ENCODE measurements at regions not wholly inside any gene's neighbourhood (a gene's known extent, or its start where the extent isn't known, plus 50 kb on each side); places are given as distances from the start of the nearest gene placed in this dataset.

DNA sequence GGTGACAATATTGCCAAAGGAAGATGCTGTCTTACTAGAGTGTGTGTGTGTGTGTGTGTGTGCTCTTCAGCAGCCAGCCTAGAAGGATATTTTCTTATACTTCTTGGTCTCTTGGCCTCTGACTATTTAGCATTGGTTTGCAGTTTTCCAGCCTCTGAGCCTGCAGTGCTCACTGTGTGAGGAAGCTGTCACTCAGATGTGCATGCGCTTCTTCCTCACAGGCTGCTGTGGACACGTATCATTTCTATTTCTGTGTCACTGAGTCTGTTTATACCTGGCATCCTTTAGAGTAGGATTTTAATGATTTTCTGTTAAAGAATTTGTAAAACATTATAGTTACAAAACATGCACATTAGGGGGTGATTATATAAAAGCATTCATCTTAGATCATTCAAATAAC lies 83.3 kb downstream of the ALDH8A1 start:
- DNase-seq (ENCODE audit: low spot score in 2 of 2) = no peak
- intact Hi-C loops (cut with DNase I) = no loop called here
- no peaks in the 10 kb centered on the region for H3K27me3 ChIP-seq
- no peaks in the 10 kb centered on the region for H3K4me1 ChIP-seq
- H3K36me3 ChIP-seq = no peaks in the 10 kb centered on the region
- TF ChIP-seq, protein P1, sequence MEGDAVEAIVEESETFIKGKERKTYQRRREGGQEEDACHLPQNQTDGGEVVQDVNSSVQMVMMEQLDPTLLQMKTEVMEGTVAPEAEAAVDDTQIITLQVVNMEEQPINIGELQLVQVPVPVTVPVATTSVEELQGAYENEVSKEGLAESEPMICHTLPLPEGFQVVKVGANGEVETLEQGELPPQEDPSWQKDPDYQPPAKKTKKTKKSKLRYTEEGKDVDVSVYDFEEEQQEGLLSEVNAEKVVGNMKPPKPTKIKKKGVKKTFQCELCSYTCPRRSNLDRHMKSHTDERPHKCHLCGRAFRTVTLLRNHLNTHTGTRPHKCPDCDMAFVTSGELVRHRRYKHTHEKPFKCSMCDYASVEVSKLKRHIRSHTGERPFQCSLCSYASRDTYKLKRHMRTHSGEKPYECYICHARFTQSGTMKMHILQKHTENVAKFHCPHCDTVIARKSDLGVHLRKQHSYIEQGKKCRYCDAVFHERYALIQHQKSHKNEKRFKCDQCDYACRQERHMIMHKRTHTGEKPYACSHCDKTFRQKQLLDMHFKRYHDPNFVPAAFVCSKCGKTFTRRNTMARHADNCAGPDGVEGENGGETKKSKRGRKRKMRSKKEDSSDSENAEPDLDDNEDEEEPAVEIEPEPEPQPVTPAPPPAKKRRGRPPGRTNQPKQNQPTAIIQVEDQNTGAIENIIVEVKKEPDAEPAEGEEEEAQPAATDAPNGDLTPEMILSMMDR (IDR thresholded peaks at IDR 0.05) = no peak
- H3K27ac ChIP-seq = no peak overlapping the region
- H3K9me3 ChIP-seq = no peaks in the 10 kb centered on the region
- no peak overlapping the region for H3K4me3 ChIP-seq

DNA sequence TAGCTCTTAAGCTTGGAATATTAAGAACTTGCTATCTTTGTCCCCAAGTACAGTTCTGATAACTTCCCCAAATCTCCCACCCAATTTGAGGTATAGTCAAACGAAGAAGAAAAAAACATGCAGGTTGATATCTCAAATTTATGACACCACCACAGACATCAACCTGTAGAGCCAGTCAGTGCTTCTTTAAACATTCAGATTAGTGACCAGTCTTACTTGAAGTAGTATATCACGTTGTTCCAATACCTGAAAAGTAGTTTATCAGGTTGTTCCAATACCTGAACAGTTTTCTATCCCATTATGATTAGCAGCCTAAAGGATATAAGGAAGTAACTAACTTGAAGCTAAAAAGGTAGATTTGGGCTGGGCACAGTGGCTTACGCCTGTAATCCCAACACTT lies 85.3 kb downstream of the ALDH8A1 start:
- intact Hi-C loops (cut with DNase I) = no loop called here
- H3K27ac ChIP-seq = no peak overlapping the region
- H3K9me3 ChIP-seq = no peaks in the 10 kb centered on the region
- H3K36me3 ChIP-seq = no peaks in the 10 kb centered on the region
- H3K4me3 ChIP-seq = no peak overlapping the region
- no peaks in the 10 kb centered on the region for H3K4me1 ChIP-seq
- DNase-seq (ENCODE audit: low spot score in 2 of 2) = no peak
- TF ChIP-seq, protein P1 (IDR thresholded peaks at IDR 0.05) = no peak
- H3K27me3 ChIP-seq = no peaks in the 10 kb centered on the region

DNA sequence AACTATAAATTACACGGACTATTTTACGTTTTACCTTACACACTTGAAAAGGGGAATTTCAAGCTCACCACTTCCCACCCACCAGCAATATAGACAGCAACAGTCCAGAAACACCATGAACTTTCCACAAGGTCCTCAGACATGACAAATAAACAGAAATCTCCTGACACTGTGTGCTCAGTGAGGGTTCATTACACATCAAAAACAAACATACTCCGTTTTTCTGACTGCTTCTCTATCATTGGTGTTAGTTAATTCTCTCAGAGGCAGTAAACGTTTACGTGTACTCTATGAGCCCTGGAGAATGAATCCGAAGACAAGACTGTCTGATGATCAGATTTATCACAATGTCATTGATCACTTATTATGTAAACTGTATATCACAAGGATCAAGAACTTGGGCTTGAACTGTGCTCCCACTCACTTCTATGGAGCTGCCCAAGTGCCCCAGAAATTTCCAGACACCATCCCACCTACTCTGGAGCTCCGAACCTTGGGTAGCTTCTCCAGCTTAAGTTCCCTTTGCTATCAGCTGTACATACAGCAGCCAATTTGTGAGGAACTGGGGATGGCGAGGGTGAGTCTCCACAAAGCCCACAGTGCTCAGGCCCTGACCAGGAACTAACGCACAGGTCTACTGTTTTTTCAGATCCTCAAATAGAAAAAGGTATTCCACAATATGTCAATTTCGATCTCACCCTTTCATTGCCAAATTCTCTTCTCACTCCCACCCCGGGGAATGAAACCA lies 86.0 kb downstream of the ALDH8A1 start:
- no peak for DNase-seq (ENCODE audit: low spot score in 2 of 2)
- Histone ChIP-seq H3K9me3 (no peaks in the 10 kb centered on the region), H3K27ac (no peak overlapping the region), H3K27me3 (no peaks in the 10 kb centered on the region), H3K4me3 (no peak overlapping the region), H3K4me1 (no peaks in the 10 kb centered on the region), H3K36me3 (no peaks in the 10 kb centered on the region)
- TF ChIP-seq, protein P1 (IDR thresholded peaks at IDR 0.05) = no peak
- intact Hi-C loops (cut with DNase I) = no loop called here

DNA sequence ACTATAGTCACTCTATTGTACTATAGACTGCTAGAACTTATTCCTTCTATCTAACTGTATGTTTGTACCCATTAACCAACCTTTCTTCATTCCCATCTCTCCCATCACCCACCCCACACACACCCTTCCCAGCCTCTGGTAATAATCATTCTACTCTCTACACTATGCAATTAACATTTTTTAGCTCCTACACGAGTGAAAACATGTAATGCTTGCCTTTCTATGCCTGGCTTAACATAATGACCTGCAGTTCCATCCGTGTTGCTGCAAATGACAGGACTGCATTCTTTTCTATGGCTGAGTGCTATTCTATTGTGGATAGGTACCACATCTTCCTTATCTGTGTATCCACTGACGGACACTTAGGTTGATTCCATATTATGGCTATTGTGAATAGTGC lies 95.5 kb downstream of the ALDH8A1 start:
- Histone ChIP-seq H3K36me3 (no peaks in the 10 kb centered on the region), H3K9me3 (no peaks in the 10 kb centered on the region), H3K4me3 (no peak overlapping the region), H3K27ac (no peak overlapping the region), H3K4me1 (no peaks in the 10 kb centered on the region), H3K27me3 (no peaks in the 10 kb centered on the region)
- TF ChIP-seq, protein P1 (IDR thresholded peaks at IDR 0.05) = no peak
- intact Hi-C loops (cut with DNase I) = no loop called here
- DNase-seq (ENCODE audit: low spot score in 2 of 2) = no peak

DNA sequence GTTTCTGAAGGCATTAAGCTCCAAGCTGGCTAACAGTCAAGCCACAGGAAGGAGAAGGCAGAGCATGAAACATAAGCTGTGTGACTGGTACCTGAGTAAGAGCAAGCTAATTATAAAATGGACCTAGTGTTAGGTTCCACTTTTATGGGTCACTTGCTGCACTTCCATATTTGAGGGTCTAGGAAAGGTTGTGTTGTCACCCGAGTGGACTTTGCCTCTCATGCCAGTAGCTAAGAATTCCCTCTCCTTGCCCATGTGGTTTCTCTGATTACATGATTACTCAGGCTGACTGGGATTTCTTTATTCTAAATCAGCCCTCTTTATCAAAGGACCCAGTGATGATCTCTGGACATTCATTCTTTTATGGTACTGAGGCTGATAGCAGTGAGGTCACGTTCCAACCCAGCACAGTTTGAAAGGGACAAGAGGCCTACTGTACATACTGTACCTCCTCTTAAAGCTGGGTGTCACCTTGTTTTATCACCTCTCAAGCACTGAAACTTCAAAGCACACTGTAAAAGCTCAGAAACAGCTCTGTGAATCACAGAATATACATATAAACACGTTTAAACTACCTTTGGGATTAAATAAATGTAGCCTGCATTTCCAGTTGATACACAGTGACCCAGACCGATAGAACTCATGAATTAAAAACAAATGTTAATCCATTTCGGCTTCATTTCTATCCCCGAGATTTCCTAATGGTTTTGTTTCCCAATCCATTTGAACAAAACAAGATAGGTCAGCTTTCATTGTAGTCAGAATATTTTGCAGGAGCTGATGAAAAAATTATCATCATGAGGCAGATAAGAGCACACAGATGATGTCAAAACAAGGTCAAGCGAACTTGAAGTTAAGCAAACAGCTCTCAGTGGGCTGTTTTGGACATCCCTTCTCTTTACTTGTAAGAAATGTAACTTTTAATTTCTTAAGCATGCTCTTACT lies 96.5 kb downstream of the ALDH8A1 start:
- Histone ChIP-seq H3K4me3 (no peak overlapping the region), H3K27me3 (no peaks in the 10 kb centered on the region), H3K9me3 (no peaks in the 10 kb centered on the region), H3K36me3 (no peaks in the 10 kb centered on the region), H3K27ac (no peak overlapping the region), H3K4me1 (no peaks in the 10 kb centered on the region)
- DNase-seq (ENCODE audit: low spot score in 2 of 2) = no peak
- TF ChIP-seq, protein P1 (IDR thresholded peaks at IDR 0.05) = no peak
- intact Hi-C loops (cut with DNase I) = no loop called here

Measured in ascending aorta (tissue), 2 donors.